K562 (cell line): ENCODE measurements at regions not wholly inside any gene's neighbourhood (a gene's known extent, or its start where the extent isn't known, plus 50 kb on each side); places are given as distances from the start of the nearest gene placed in this dataset.
A peak's percentile ranks its signal among the peaks of the same experiment; 100 is the strongest.

Source experiments
- ATAC-seq: fragments of 200-7000 bp; cut with Tn5 transposase; 3 replicates; pipeline ENCODE4 v1.9.1; 2020; ENCODE audit warnings: moderate library complexity
- BruUV-seq: library from RNA; stranded (reverse); fragments of 400-500 nt; replicated peaks from 2 replicates; lab custom pipeline; 2021; lab: Mats Ljungman, UMichigan
- CTCF ChIA-PET: fragments of 300-600 bp; formaldehyde crosslinking; extraction: SDS; loops from one replicate; lab custom pipeline; 2021; ENCODE audit warnings: low intra/inter-chr PET ratio; lab: Yijun Ruan, JAX
- POLR2A ChIA-PET: fragments of 300-600, 350-650 bp; sonication (Branson Sonifier 250); formaldehyde crosslinking; extraction: SDS; loops from one replicate; lab custom pipeline; 2021; ENCODE audit warnings: antibody characterized with exemption, inconsistent platforms; lab: Yijun Ruan, JAX
- DNase-seq, 4 experiments: peaks; one replicate each; pipeline versions ENCODE4 v3.0.0 to v3.0.0-alpha.2; 2011 to 2018; ENCODE audit warnings: low spot score in 3 of 4, mixed read lengths in 3 of 4; ENCODE audit errors: extremely low read depth in 1 of 4
- FAIRE-seq: peaks from 2 replicates; lab custom pipeline; 2011; peaks lifted over from hg19 to GRCh38; lab: Jason Lieb, UNC
- H2AFZ ChIP-seq: 2 replicates; pipeline ENCODE4 v1.6.0; 2011; ENCODE audit warnings: low read depth, low read length, control low read depth, inconsistent platforms
- H3K27ac ChIP-seq: fragments of 200-600 bp; 3 replicates; pipeline ENCODE4 v1.8.0; 2011; ENCODE audit warnings: low read depth, mild to moderate bottlenecking, control low read depth, inconsistent platforms, low read length, moderate library complexity, mixed read lengths; ENCODE audit errors: extremely low read depth
- H3K27me3 ChIP-seq, 2 experiments: fragments of 300-600 bp in 1 of 2; 2 replicates in 1 of 2; 3 replicates in 1 of 2; pipeline versions ENCODE4 v1.6.0 to v1.8.0; 2011; ENCODE audit warnings: inconsistent platforms in 2 of 2, low read length in 2 of 2, mild to moderate bottlenecking in 1 of 2, mixed read lengths in 1 of 2, moderate library complexity in 1 of 2; ENCODE audit not compliant: control insufficient read depth in 2 of 2, insufficient read depth in 2 of 2
- H3K36me3 ChIP-seq: fragments of 300-600 bp; 3 replicates; pipeline ENCODE4 v1.8.0; 2011; ENCODE audit warnings: mild to moderate bottlenecking, low read length, inconsistent platforms; ENCODE audit not compliant: control insufficient read depth, insufficient read depth
- H3K4me1 ChIP-seq, 2 experiments: fragments of 200-600 bp in 1 of 2; replicated peaks in 1 of 2; 2 replicates in 1 of 2; 3 replicates in 1 of 2; pipeline versions ENCODE4 v1.5.1 to v1.8.0; 2011; ENCODE audit warnings: inconsistent platforms in 2 of 2, low read length in 2 of 2, mild to moderate bottlenecking in 1 of 2, mixed read lengths in 1 of 2, moderate library complexity in 1 of 2; ENCODE audit not compliant: control insufficient read depth in 2 of 2, insufficient read depth in 2 of 2
- H3K4me2 ChIP-seq: 2 replicates; pipeline ENCODE4 v1.6.1; 2011; ENCODE audit warnings: low read length, control low read depth, inconsistent platforms, mixed read lengths; ENCODE audit not compliant: insufficient read depth
- H3K4me3 ChIP-seq: fragments of 200-600 bp; sonication (generic), shearing (Covaris generic); 2 replicates; pipeline ENCODE4 v1.5.1; 2016; ENCODE audit warnings: control low read depth, inconsistent platforms
- H3K79me2 ChIP-seq: fragments of 200-600 bp; 3 replicates; pipeline ENCODE4 v1.8.0; 2011; ENCODE audit warnings: low read length, inconsistent platforms; ENCODE audit not compliant: control insufficient read depth, insufficient read depth
- H3K9ac ChIP-seq, 2 experiments: 2 replicates each; pipeline versions ENCODE4 v1.6.0 to v1.6.1; 2011; ENCODE audit warnings: low read depth in 2 of 2, low read length in 2 of 2, control low read depth in 1 of 2, inconsistent platforms in 1 of 2, mild to moderate bottlenecking in 1 of 2, mixed read lengths in 1 of 2; ENCODE audit not compliant: insufficient read depth in 1 of 2
- H3K9me1 ChIP-seq: one replicate; pipeline ENCODE4 v1.6.0; 2011; ENCODE audit warnings: inconsistent platforms, mild to moderate bottlenecking, low read length, moderate library complexity; ENCODE audit not compliant: control insufficient read depth, insufficient read depth
- H3K9me3 ChIP-seq: replicated peaks from 2 replicates; pipeline ENCODE4 v1.5.1; 2011; ENCODE audit warnings: low read depth, low read length, inconsistent platforms; ENCODE audit not compliant: control insufficient read depth, insufficient read depth
- H4K20me1 ChIP-seq: replicated peaks from 2 replicates; pipeline ENCODE4 v1.6.1; 2011; ENCODE audit warnings: low read length, inconsistent platforms, mixed read lengths; ENCODE audit not compliant: control insufficient read depth, insufficient read depth
- NR2F6 ChIP-seq: fragments of 450-650 bp; formaldehyde crosslinking; IDR thresholded peaks from 2 replicates; pipeline ENCODE4 v1.4.0; 2020; ENCODE audit warnings: mild to moderate bottlenecking
- NR4A1 ChIP-seq, 2 experiments: fragments of 250-450 bp in 1 of 2; fragments of 450-650 bp in 1 of 2; sonication (Bioruptor Pico) in 1 of 2; IDR thresholded peaks; 2 replicates each; pipeline versions ENCODE4 v1.4.0 to v1.6.1; 2016 to 2020; ENCODE audit warnings: mild to moderate bottlenecking in 2 of 2, missing compliant biosample characterization in 1 of 2, missing genetic modification characterization in 1 of 2, moderate library complexity in 1 of 2
- TAF15 ChIP-seq: fragments of 200-400 bp; formaldehyde crosslinking; IDR thresholded peaks from 2 replicates; pipeline ENCODE4 v1.6.1; 2017; ENCODE audit warnings: mild to moderate bottlenecking, low read depth, low read length, moderate library complexity
- WGBS: fragments of 100-300 bp; shearing (Covaris generic); methylation state at CpG from one replicate; pipeline ENCODE4 v1.1.6; 2016; ENCODE audit warnings: low coverage, mixed read lengths; ENCODE audit not compliant: insufficient coverage; ENCODE audit errors: missing lambda C conversion rate; 5-methylcytosine and 5-hydroxymethylcytosine counted together
- in situ Hi-C: fragments of 300-500 bp; cut with MboI; formaldehyde crosslinking; loops from 4 replicates; pipeline ENCODE4 v1.15.0; 2018; ENCODE audit warnings: inconsistent platforms, mixed read lengths
- intact Hi-C: fragments of 100-400 bp; cut with micrococcal nuclease; formaldehyde crosslinking; loops from 2 replicates; pipeline ENCODE4 v1.14.2; 2022

GRCh38 chr7:112880818-112881418, 90.7 kb upstream of the TMEM168 start:
- FAIRE-seq: no peak
- intact Hi-C loops: no loop called here
- TF ChIP-seq NR4A1 (CRISPR knock-in tag; IDR thresholded peaks at IDR 0.05): no peak
- no peak for TF ChIP-seq NR4A1 (tag; IDR thresholded peaks at IDR 0.05)
- no peak for TF ChIP-seq NR2F6 (CRISPR knock-in tag)
- TF ChIP-seq TAF15: 0 out of 2 replicates have a peak, but pooled peaks have one; percentile 43
- ChIA-PET CTCF (no interaction called here), POLR2A (interaction anchor here (1.1 kb wide), 1 partner anchor 9 kb away, joined by 3 read pairs; no protein-coding TSS in a partner anchor)
- Histone ChIP-seq H3K4me1 (no peaks in the 10 kb centered on the region), H3K27me3 (peaks cover 0 to 10% of the 10 kb centered on the region in 2 experiments; a peak in 1 of 5 replicates), H3K79me2 (no peaks in the 10 kb centered on the region), H3K4me3 (no peak overlapping the region), H3K9me3 (no peaks in the 10 kb centered on the region), H3K4me2 (no peak overlapping the region), H4K20me1 (no peaks in the 10 kb centered on the region), H3K9ac (no peak overlapping the region), H3K27ac (no peak overlapping the region), H2AFZ (no peak overlapping the region), H3K9me1 (no peaks in the 10 kb centered on the region), H3K36me3 (no peaks in the 10 kb centered on the region)
- no peak for DNase-seq
- 40% methylated on average over 10 of the region's 10 CpGs for WGBS
- in situ Hi-C loops: loop anchor here (25.0 kb wide), 1 partner anchor 1119 kb away; no protein-coding TSS in a partner anchor
- no peak for ATAC-seq
- BruUV-seq: no TSS peak
